HG03460 (cell line): ENCODE measurements at regions not wholly inside any gene's neighbourhood (a gene's known extent, or its start where the extent isn't known, plus 50 kb on each side); places are given as distances from the start of the nearest gene placed in this dataset.
"Not testable (repeated sequence)": the region's sequence is repeated elsewhere in the genome, so short reads cannot be mapped to it uniquely, and the experiment has no call there.

Experiments used
- ATAC-seq: cut with Tn5 transposase; IDR thresholded peaks from one replicate; pipeline ENCODE4 v1.9.1; 2021; ENCODE audit not compliant: unreplicated experiment

GRCh38 chr5:96483878-96484277 is 50.8 kb upstream of the PCSK1 start:
- no peak for ATAC-seq

GRCh38 chr5:96487859-96488258 is 54.8 kb upstream of the PCSK1 start:
- no peak for ATAC-seq

GRCh38 chr5:96489532-96489931 is 56.5 kb upstream of the PCSK1 start:
- no peak for ATAC-seq

- no peak for ATAC-seq
These were observed 59.5 kb upstream of the PCSK1 start for GRCh38 chr5:96492459-96493047.

- ATAC-seq = no peak
These were observed 60.3 kb upstream of the PCSK1 start for GRCh38 chr5:96493219-96493790.

- ATAC-seq = not testable (repeated sequence)
These were observed 62.4 kb upstream of the PCSK1 start for GRCh38 chr5:96495412-96495811.

- ATAC-seq = not testable (repeated sequence)
These were observed 64.0 kb upstream of the PCSK1 start for GRCh38 chr5:96497027-96497426.

- no peak for ATAC-seq
These were observed 66.8 kb upstream of the PCSK1 start for GRCh38 chr5:96499753-96500345.

GRCh38 chr5:96501991-96502646 is 69.1 kb upstream of the PCSK1 start:
- no peak for ATAC-seq

GRCh38 chr5:96503501-96504236 is 70.6 kb upstream of the PCSK1 start:
- ATAC-seq = no peak

- no peak for ATAC-seq
These were observed 73.3 kb upstream of the PCSK1 start for GRCh38 chr5:96506376-96506775.

- ATAC-seq = no peak
These were observed 73.9 kb upstream of the PCSK1 start for GRCh38 chr5:96506866-96507527.

GRCh38 chr5:96509316-96509715 is 76.3 kb upstream of the PCSK1 start:
- ATAC-seq = no peak

GRCh38 chr5:96509721-96510350 is 76.8 kb upstream of the PCSK1 start:
- ATAC-seq = no peak

GRCh38 chr5:96516631-96517071 is 83.6 kb upstream of the PCSK1 start:
- ATAC-seq = no peak

- no peak for ATAC-seq
These were observed 84.2 kb upstream of the PCSK1 start for GRCh38 chr5:96517295-96517694.

- no peak for ATAC-seq
These were observed 87.3 kb upstream of the PCSK1 start for GRCh38 chr5:96520345-96520744.

GRCh38 chr5:96522635-96523355 is 89.7 kb upstream of the PCSK1 start:
- no peak for ATAC-seq

GRCh38 chr5:96527768-96528661 is 95.0 kb upstream of the PCSK1 start:
- no peak for ATAC-seq
